Type B pancreatic cell (in vitro differentiated cells): ENCODE measurements at regions not wholly inside any gene's neighbourhood (a gene's known extent, or its start where the extent isn't known, plus 50 kb on each side); places are given as distances from the start of the nearest gene placed in this dataset.

Source experiments
- DNase-seq: peaks from one replicate; pipeline ENCODE4 v3.0.0; 2021; ENCODE audit warnings: mixed read lengths; ENCODE audit not compliant: unreplicated experiment; ENCODE audit errors: extremely low spot score
- H3K27ac Mint-ChIP-seq: 2 replicates; pipeline ENCODE4 v1.8.0; 2021; ENCODE audit warnings: mild to moderate bottlenecking, mixed read lengths
- H3K27me3 Mint-ChIP-seq: 2 replicates; pipeline ENCODE4 v1.8.0; 2021; ENCODE audit warnings: mixed read lengths
- H3K36me3 Mint-ChIP-seq: 2 replicates; pipeline ENCODE4 v1.8.0; 2021; ENCODE audit warnings: mixed read lengths
- H3K4me1 Mint-ChIP-seq: one replicate; pipeline ENCODE4 v1.8.0; 2021; ENCODE audit warnings: mixed read lengths; ENCODE audit not compliant: unreplicated experiment
- H3K4me3 Mint-ChIP-seq: 2 replicates; pipeline ENCODE4 v1.8.0; 2021; ENCODE audit warnings: mild to moderate bottlenecking, mixed read lengths
- H3K9me3 Mint-ChIP-seq: 2 replicates; pipeline ENCODE4 v1.8.0; 2021; ENCODE audit warnings: mixed read lengths
- CTCF ChIP-seq: fragments of 200-600 bp; sonication (generic); conservative IDR thresholded peaks from 2 replicates; pipeline ENCODE4 v1.5.0; 2021; ENCODE audit warnings: antibody characterized with exemption, mild to moderate bottlenecking

- H3K4me1 Mint-ChIP-seq = no peaks in the 10 kb centered on the region
- no peak for DNase-seq
- no peak overlapping the region for H3K27ac Mint-ChIP-seq
- H3K27me3 Mint-ChIP-seq = peaks cover 11% of the 10 kb centered on the region
- no peak overlapping the region for H3K4me3 Mint-ChIP-seq
- TF ChIP-seq CTCF = no peak
- no peaks in the 10 kb centered on the region for H3K9me3 Mint-ChIP-seq
- H3K36me3 Mint-ChIP-seq = no peaks in the 10 kb centered on the region
Measured at GRCh38 chr4:14641871-14642270, 360.4 kb upstream of the CPEB2 start.

- no peak overlapping the region for H3K27ac Mint-ChIP-seq
- H3K27me3 Mint-ChIP-seq = peaks cover 2% of the 10 kb centered on the region
- no peak overlapping the region for H3K4me3 Mint-ChIP-seq
- TF ChIP-seq CTCF = no peak
- H3K4me1 Mint-ChIP-seq = no peaks in the 10 kb centered on the region
- no peaks in the 10 kb centered on the region for H3K9me3 Mint-ChIP-seq
- no peak for DNase-seq
- no peaks in the 10 kb centered on the region for H3K36me3 Mint-ChIP-seq
Measured at GRCh38 chr4:14644580-14645282, 357.6 kb upstream of the CPEB2 start.

- no peak for DNase-seq
- Mint-ChIP-seq H3K27ac (no peak overlapping the region), H3K4me1 (no peaks in the 10 kb centered on the region), H3K9me3 (no peaks in the 10 kb centered on the region), H3K4me3 (no peak overlapping the region), H3K27me3 (no peaks in the 10 kb centered on the region), H3K36me3 (no peaks in the 10 kb centered on the region)
- no peak for TF ChIP-seq CTCF
Measured at GRCh38 chr4:14646831-14647230, 355.4 kb upstream of the CPEB2 start.

GRCh38 chr4:14650127-14650526, 352.2 kb upstream of the CPEB2 start:
- TF ChIP-seq CTCF = no peak
- Mint-ChIP-seq H3K9me3 (no peaks in the 10 kb centered on the region), H3K27me3 (peaks cover 3% of the 10 kb centered on the region), H3K4me3 (no peak overlapping the region), H3K4me1 (no peaks in the 10 kb centered on the region), H3K27ac (no peak overlapping the region), H3K36me3 (no peaks in the 10 kb centered on the region)
- no peak for DNase-seq

- Mint-ChIP-seq H3K4me1 (no peaks in the 10 kb centered on the region), H3K27me3 (peaks cover 6% of the 10 kb centered on the region), H3K4me3 (no peak overlapping the region), H3K36me3 (no peaks in the 10 kb centered on the region), H3K27ac (no peak overlapping the region), H3K9me3 (peaks cover 1% of the 10 kb centered on the region)
- no peak for TF ChIP-seq CTCF
- DNase-seq = no peak
Measured at GRCh38 chr4:14652522-14652921, 349.8 kb upstream of the CPEB2 start.

- H3K27ac Mint-ChIP-seq = no peak overlapping the region
Measured at GRCh38 chr4:14653338-14653737, 348.9 kb upstream of the CPEB2 start.

More at GRCh38 chr4:14653338-14653737, 348.9 kb upstream of the CPEB2 start:
- no peak for DNase-seq
- H3K4me3 Mint-ChIP-seq = no peak overlapping the region
- peaks cover 11% of the 10 kb centered on the region for H3K27me3 Mint-ChIP-seq
- no peak for TF ChIP-seq CTCF
- no peaks in the 10 kb centered on the region for H3K4me1 Mint-ChIP-seq
- no peaks in the 10 kb centered on the region for H3K36me3 Mint-ChIP-seq
- peaks cover 5% of the 10 kb centered on the region for H3K9me3 Mint-ChIP-seq
